GM10266 (cell line): ENCODE measurements at regions not wholly inside any gene's neighbourhood (a gene's known extent, or its start where the extent isn't known, plus 50 kb on each side); places are given as distances from the start of the nearest gene placed in this dataset.

Experiments
- DNase-seq: peaks from one replicate; pipeline ENCODE4 v3.0.0; 2012; ENCODE audit errors: extremely low spot score
- CTCF ChIP-seq: IDR thresholded peaks from 2 replicates; pipeline ENCODE4 v1.5.1; 2012; ENCODE audit warnings: mild to moderate bottlenecking, low read depth; ENCODE audit not compliant: control insufficient read depth, insufficient read depth; ENCODE audit errors: missing control alignments

- TF ChIP-seq CTCF: no peak
- DNase-seq: no peak
These were observed 284.4 kb downstream of the SETD4 start for GRCh38 chr21:35775778-35776544.

DNA sequence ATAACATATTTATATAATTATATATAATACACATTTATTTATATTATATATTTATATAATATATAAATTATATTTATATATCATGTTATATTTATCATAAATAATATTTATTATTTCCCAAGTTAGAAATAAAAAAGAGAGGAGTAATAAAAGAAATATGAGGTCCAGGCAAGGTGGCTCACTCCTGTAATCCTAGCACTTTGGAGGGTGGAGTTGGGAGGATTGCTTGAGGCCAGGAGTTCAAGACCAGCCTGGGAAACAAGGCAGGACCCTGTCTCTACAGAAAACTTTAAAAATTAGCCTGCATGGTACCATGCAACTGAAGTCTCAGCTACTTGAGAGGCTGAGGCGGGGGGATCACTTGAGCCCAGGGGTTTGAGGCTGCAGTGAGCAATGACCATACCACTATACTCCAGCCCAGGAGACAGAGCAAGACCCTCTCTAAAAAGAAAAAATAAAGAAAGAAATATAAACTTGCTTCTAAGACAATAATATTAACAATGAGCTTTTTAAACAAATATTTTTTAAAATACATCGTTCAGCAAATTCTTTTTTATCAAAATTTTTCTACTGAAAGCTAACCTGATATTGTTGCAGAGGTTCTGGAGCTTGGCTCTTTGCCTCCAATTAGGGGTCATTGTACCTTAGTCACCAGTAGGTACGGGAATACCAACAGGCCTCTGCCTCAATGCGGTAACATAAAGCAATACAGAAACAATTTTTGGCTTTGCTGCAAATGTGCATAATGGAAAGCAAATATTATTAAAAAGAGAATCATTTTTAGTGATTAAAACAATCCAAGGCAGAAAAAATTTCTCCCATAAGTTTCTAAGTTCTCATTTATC, 290.0 kb downstream of the SETD4 start:
- TF ChIP-seq CTCF: no peak
- DNase-seq: no peak

GRCh38 chr21:35768187-35768586, 292.1 kb downstream of the SETD4 start:
- TF ChIP-seq CTCF: no peak
- DNase-seq: no peak

DNA sequence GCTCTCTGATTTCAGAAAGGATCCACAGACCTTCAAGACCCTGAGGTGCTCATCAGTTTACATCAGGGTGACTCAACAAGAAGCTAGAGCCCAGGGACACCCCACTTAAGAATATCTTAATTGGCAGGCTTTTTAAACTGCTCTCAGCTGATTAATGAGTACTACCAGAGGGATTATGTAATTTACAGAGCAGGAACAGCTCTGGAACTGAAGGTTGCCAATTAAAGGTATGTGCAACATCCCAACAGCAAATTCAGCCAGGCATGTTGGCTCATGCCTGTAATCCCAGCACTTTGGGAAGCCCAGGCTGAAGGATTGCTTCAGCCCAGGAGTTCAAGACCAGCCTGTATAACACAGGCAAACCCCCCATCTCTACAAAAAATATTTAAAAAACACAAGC, 295.7 kb downstream of the SETD4 start:
- no peak for DNase-seq
- TF ChIP-seq CTCF: no peak

DNA sequence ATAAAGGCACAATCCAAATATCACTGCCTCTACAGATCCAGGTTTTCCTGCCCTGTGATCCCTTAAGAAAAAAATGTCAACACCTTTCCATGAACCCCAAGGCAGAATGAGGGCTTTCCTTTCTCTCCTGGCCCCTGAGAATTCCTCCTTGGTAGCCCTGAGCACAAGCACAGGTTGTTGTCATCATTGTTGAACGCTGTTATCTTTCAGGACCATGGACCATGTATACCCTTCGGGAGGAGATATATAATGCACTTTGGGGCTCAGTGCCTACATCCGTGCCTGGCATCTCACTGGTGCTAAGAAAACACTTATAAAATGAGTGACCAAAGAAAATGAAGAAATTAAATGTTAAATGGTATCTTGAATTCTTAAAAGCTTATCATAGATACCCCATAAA, 296.2 kb downstream of the SETD4 start:
- TF ChIP-seq CTCF: no peak
- DNase-seq: no peak

DNA sequence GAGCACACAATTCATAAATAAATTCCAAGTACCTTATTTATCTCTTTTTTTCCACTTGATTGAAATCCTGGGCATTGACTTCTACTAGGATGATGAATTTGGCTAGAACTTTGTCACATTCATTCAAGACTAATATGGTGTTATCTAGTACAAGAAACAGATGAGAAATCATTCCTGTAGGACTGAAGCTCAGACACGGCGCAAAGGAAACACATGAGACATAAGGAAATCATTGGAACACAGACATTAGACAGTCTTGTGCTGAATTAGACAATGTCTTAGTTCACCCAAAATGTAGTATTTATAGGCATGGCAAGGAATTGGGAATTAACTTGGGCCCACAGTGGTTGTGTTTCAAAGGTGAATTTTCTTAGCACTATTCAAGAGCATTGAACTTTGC, 305.7 kb downstream of the SETD4 start:
- no peak for TF ChIP-seq CTCF
- DNase-seq: no peak

GRCh38 chr21:35753308-35753707, 307.0 kb downstream of the SETD4 start:
- DNase-seq: no peak
- no peak for TF ChIP-seq CTCF
